Cardiac septum (tissue), 1 donor: ENCODE measurements at regions not wholly inside any gene's neighbourhood (a gene's known extent, or its start where the extent isn't known, plus 50 kb on each side); places are given as distances from the start of the nearest gene placed in this dataset.
"Not testable (repeated sequence)": the region's sequence is repeated elsewhere in the genome, so short reads cannot be mapped to it uniquely, and the experiment has no call there.

Experiments
- DNase-seq: peaks from one replicate; pipeline ENCODE4 v3.0.0-alpha.2; 2020; ENCODE audit warnings: low spot score
- intact Hi-C: fragments of 100-400 bp; cut with DNase I; formaldehyde crosslinking; loops from one replicate; pipeline ENCODE4 v1.14.0; 2022
- donor health status: DM: no; HTN: no; CAD: no.

DNA sequence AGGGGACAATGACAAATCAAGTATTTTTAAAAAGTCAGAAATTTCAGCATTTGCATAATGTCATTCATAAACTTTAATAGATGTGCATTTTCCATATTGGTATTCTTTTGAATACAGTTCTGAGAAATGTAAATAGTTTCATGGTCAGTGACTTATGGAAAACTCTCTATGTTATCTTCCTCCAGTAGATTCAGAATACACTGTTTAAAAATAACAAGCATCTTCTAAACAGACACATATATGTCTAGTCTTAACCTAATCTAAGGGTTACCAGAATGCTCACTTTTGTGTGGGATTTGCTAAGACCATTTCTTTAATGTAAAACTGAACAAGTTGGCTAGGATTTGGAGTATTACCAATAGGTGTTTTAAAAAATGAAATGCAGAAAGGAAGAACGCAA is 119.8 kb upstream of the SGCG start:
- intact Hi-C loops, result no loop called here
- no peak for DNase-seq

DNA sequence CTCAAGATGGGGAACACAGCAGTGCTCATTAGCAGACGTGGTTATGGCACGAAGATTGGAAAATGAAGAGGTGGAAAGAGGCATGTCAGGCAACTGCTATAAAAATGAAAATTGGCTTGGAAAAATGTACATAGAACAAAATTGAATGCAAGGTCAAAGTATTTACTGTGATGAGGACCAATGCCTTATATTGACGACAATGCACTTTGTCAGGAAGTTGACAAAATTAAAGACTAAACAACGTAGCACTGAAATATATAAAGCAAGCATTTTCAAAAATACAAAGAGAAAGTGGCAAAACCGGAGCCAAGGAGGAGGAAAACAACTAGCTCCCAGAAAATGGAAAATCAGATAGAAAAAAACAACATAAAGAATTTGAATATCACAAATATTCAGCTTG is 113.7 kb upstream of the SGCG start:
- intact Hi-C loops, result no loop called here
- no peak for DNase-seq

DNA sequence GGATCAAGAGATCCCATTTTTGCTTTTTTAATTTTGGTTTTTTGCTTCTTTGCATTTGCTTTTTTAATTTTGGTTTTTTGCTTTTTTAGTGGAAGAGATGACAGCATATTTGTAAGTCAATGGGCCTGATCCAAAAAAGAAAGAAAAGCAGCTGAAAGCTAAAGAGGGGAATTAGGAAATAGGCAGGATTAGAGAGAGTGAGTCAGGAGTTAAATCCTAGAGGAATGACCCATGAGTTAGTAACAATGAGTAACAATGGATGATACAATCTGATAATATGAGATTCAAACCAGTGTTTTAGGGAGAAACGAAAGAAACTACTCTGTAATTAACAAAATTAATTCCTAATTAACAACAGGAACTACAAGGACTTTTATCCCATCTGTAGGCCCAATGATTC is 111.2 kb upstream of the SGCG start:
- intact Hi-C loops, result no loop called here
- no peak for DNase-seq

DNA sequence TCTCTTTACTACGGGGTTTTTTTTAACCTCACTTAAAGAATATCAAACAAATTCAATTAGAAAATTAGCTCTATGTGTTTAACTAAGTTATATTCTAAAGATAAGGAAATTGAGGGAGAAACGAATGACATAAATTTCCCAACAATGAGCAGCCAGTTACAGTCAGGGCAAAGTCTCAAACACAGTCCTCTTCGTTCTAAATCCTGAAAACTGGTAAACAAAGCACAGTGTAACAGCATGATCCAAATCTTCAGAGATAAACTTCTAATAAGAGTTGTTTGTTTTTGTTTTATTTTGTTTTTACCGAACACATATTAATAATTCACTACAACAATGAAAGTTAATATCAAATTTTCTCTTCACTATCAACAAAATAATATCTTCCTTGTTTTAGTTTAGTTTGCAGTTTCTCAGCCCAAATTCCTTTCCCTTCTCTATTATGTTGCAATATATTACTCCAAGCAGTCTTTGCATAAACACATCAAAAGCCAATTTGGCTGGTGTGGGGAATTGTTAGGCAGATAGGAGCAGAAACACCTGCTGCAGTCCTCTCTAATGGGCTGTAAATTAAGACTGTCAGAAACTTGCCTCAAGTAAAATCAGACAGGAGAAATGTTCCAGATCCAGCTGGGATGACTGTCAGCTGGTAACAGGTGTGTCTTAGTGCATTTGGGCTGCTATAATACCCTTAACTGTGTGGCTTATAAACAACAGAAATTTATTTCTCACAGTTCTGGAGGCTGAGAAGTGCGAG is 106.5 kb upstream of the SGCG start:
- DNase-seq, result no peak
- intact Hi-C loops, result no loop called here

DNA sequence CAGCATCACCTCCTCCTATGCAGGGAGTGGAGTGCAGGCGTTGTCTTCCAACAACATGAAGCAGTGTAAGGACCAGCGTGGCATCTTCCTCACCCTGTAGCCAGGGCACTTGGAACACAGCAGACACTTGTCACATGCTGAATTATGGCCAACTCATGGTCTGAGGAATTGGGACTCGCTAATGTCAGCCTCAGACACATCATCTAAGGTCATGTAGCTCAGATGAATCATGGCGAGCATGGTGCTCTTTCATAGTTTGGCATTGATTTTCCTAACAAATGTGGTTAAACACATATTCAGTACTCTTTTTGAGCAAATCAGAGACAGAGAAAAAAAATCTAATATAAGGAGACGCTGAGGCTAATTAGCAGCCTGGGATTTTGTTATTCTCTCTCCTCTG is 99.6 kb upstream of the SGCG start:
- no peak for DNase-seq
- intact Hi-C loops, result no loop called here

DNA sequence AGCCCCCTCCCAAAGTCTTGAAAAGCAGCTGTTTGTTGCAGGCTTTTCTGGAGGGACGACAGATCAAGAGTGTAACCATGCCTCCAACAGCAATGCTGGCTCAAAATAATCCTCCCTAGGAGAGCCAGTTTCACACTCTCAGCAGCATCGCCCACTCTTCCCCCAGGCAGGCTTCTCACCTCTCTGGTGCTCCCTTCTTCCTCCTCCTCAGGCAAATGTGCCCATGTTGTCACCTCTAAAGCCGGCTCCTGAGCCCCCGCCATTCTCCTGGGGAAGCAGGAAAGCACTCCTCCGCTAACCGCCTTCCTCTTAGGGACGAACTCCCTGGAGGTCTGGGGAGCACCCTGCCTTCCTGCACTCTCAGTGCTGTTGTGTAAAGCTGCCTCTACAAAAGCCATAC is 98.9 kb upstream of the SGCG start:
- DNase-seq, result no peak
- intact Hi-C loops, result no loop called here

DNA sequence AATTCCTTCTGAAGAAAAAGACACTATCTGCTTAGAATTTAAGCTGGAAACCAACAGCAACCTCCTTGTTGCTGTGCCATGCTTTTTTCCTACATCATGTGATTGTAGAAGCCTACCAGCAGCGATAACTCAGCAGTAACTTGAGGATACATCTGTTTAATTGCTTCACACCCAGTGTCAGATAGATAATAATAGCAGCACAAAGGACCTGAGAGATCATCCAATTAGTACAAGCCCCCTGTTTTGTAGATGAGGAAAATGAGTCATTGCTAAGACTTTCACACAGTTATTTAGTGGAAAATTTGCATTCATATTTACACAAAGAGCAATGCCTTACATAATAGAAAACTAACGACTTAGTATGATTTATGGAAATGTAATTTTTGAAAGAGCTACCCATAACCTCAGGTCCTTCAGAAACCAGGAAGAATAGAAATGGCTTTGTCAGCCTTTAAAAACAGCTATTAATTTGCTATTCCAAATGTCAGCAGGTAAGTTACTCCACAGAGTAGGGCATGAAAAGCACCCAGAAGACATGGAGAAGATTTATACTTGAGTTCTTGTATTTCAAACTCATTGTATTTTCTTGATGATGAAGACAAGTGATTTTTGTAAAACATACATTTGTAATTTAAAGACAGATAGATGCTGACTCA is 93.7 kb upstream of the SGCG start:
- intact Hi-C loops, result no loop called here
- no peak for DNase-seq

DNA sequence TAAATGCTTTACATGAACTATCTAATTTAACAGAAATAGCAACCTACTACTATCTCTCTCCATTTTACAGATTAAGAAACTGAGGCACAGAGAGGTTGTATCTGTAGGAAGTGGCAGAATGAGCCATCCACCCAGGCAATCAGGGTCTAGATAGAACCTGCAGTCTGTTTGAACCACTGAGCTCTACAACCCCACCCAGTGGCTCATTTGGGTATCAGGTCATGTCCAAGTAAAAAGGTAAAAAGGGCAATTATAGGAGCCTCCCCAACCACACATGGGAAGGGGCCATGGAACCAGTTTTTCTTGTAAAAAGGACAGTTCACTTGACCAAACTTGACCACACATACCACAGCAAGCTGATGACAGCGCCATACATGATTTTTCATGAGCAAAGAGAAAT is 92.9 kb upstream of the SGCG start:
- no peak for DNase-seq
- intact Hi-C loops, result no loop called here

DNA sequence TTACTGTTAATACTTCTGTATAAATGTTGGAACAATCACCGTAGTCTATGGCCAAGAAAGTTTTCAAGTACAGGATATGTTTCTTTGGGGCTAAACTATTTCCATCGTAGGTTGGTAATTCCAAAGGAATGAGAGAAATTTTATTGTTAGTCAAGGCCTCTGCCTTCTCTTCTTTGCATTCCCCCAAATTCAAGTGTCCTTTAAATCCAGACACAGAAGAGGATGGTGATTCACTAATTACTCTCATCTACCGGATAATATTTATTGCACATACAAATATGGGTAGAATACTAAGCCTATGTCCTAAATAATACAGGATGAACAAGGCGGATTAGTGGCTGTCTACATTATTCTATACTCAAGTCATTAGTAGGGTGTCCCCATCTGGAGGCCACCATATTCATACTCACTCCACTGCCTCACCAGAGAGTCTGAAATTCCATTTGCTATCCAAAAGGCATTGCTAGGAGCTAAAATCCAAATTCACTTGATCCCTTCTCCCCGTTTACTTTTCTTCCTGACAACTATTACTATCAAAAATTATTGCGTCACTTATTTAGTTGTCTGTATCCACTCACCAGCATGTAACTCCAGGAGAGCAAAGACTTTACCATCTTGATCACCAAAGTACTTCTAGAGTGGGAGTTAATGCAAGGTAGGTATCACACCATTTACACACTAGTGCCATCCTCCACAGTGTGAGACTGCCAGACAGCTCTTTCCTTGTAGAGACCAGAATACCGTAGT is 82.4 kb upstream of the SGCG start:
- DNase-seq, result no peak
- intact Hi-C loops, result no loop called here

DNA sequence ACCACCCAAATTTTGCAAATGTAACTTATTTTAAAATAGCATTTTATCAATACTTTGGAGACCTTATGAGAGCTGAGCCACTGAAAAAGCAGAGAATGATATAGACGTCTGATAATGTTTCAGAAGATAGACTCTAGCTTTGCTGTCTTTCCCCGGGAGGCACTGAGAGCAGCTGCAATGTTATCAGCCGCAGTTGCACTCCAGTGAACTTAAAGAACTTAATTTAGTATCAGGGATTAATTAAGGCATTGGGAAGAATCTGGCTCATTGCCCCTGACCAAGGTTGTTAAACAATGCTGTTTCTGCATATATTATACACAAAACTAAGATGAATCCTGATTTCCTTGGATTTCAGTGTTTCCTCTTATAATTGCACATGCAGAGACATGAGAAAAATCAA is 75.7 kb upstream of the SGCG start:
- intact Hi-C loops, result no loop called here
- no peak for DNase-seq

DNA sequence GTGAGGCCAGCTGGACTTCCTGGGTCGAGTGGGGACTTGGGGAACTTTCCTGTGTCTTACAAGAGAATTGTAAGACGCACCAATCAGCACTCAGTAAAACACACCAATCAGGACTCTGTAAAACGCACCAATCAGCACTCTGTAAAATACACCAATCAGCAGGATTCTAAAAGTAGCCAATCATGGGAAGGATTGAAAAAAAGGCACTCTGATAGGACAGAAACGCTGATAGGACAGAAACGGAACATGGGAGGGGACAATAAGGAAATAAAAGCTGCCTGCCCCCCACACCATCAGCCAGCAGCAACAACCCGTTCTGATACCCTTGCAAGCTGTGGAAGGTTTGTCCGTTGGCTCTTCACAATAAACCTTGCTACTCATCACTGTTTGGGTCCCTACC is 73.1 kb upstream of the SGCG start:
- no peak for DNase-seq
- intact Hi-C loops, result no loop called here

DNA sequence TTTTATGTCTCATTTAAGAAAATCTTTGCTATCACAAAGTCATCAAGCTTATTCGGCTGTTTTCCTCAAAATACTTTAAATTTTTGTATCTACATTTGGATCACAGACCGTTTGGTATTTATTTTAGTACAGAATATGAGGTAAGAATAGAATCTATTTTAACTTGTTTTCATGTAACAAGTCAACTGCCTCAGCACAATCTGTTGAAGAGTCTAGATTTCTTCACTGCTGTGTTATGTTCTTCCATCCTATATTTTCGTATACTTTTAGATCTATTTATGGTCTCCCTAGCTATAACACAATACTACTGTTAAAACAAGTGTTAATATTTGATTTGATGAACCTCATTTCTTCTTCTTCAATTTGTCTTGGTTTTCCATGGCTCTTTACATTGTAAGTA is 61.6 kb upstream of the SGCG start:
- no peak for DNase-seq

DNA sequence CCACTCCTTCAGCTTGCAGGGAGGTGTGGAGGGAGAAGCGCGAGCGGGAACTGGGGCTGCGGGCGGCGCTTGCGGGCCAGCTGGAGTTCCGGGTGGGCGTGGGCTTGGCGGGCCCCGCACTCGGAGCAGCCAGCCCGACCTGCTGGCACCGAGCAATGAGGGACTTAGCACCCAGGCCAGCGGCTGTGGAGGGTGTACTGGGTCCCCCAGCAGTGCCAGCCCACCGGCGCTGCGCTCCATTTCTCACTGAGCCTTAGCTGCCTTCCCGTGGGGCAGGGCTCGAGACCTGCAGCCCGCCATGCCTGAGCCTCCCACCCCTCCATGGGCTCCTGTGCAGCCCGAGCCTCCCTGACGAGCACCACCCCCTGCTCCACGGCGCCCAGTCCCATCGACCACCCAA is 53.2 kb upstream of the SGCG start:
- DNase-seq, intact Hi-C loops: not testable (repeated sequence)

More for the DNA sequence above, 61.6 kb upstream of the SGCG start:
- intact Hi-C loops, result no loop called here

DNA sequence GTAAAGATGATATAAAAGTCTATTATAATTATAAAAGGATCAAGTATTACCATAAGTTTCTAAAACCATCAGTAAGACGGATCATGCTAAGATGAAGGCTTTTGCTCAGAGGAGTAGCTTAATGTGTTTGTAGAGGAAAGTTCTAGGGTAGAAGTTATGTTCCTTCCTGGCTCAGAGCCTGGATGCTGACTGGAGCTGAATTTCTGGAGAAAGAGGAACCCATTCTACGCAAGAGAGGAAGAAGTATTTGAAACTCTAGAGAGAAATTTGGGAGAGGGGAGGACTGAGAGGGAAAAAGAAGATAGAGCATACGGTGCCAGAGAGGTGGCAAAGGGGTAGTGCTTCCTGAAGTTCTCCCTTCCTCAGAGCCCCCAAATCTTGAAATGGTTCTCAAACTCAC is 51.4 kb upstream of the SGCG start:
- intact Hi-C loops, result no loop called here
- DNase-seq, result no peak
